Activated CD8-positive, alpha-beta T cell treated with anti-CD3 and anti-CD28 coated beads for 36 hours (primary cell): ENCODE measurements at regions not wholly inside any gene's neighbourhood (a gene's known extent, or its start where the extent isn't known, plus 50 kb on each side); places are given as distances from the start of the nearest gene placed in this dataset.

Experiments used
- ATAC-seq: fragments of 200-7000 bp; cut with Tn5 transposase; one replicate; pipeline ENCODE4 v1.10.0; 2021; ENCODE audit warnings: mild to moderate bottlenecking, moderate library complexity
- CTCF ChIA-PET: fragments of 350-600 bp; sonication (Branson Sonifier 250); formaldehyde crosslinking; loops from one replicate; lab custom pipeline; 2021; ENCODE audit warnings: antibody characterized with exemption; lab: Charles Lee
- POLR2A ChIA-PET: fragments of 350-600 bp; sonication (Branson Sonifier 250); formaldehyde crosslinking; loops from one replicate; lab custom pipeline; 2021; ENCODE audit warnings: antibody characterized with exemption; lab: Charles Lee
- DNase-seq: peaks from one replicate; pipeline ENCODE4 v3.0.0-alpha.2; 2020
- H3K27ac Mint-ChIP-seq: one replicate; pipeline ENCODE4 v1.8.0; 2021; ENCODE audit warnings: mild to moderate bottlenecking, mixed read lengths
- H3K27me3 Mint-ChIP-seq: one replicate; pipeline ENCODE4 v1.8.0; 2021; ENCODE audit warnings: mixed read lengths
- H3K36me3 Mint-ChIP-seq: one replicate; pipeline ENCODE4 v1.8.0; 2021; ENCODE audit warnings: low read depth, mixed read lengths
- H3K4me1 Mint-ChIP-seq: one replicate; pipeline ENCODE4 v1.8.0; 2021; ENCODE audit warnings: low read depth, mixed read lengths
- H3K4me3 Mint-ChIP-seq: one replicate; pipeline ENCODE4 v1.8.0; 2021; ENCODE audit warnings: mild to moderate bottlenecking, moderate library complexity, mixed read lengths
- H3K9me3 Mint-ChIP-seq: one replicate; pipeline ENCODE4 v1.8.0; 2021; ENCODE audit warnings: mixed read lengths
- CTCF ChIP-seq: fragments of 200-600 bp; IDR thresholded peaks from one replicate; pipeline ENCODE4 v1.8.0; 2022; ENCODE audit warnings: antibody characterized with exemption, mild to moderate bottlenecking
- intact Hi-C: fragments of 100-400 bp; cut with micrococcal nuclease; formaldehyde crosslinking; loops from one replicate; pipeline ENCODE4 v1.10.0; 2022

- Mint-ChIP-seq H3K4me3 (no peak overlapping the region), H3K27ac (no peak overlapping the region), H3K4me1 (peaks cover 6% of the 10 kb centered on the region), H3K36me3 (peaks cover 14% of the 10 kb centered on the region), H3K9me3 (peaks cover 20% of the 10 kb centered on the region), H3K27me3 (no peaks in the 10 kb centered on the region)
- POLR2A ChIA-PET: no interaction called here
- intact Hi-C loops: no loop called here
- DNase-seq (no peak), ATAC-seq (no peak)
- CTCF ChIA-PET: no interaction called here
- no peak for TF ChIP-seq CTCF
These were observed 190.7 kb downstream of the BCL11B start for GRCh38 chr14:99081156-99081765.

- ATAC-seq: no peak
- Mint-ChIP-seq H3K4me1 (peaks cover 3% of the 10 kb centered on the region), H3K36me3 (peaks cover 17% of the 10 kb centered on the region), H3K9me3 (peaks cover 20% of the 10 kb centered on the region), H3K4me3 (no peak overlapping the region), H3K27me3 (no peaks in the 10 kb centered on the region), H3K27ac (no peak overlapping the region)
- no peak for TF ChIP-seq CTCF
- POLR2A ChIA-PET: no interaction called here
- CTCF ChIA-PET: no interaction called here
- intact Hi-C loops: no loop called here
- no peak for DNase-seq
These were observed 190.1 kb downstream of the BCL11B start for GRCh38 chr14:99081880-99082279.

- Mint-ChIP-seq H3K4me1 (no peaks in the 10 kb centered on the region), H3K9me3 (peaks cover 10% of the 10 kb centered on the region), H3K27me3 (no peaks in the 10 kb centered on the region), H3K27ac (no peak overlapping the region), H3K36me3 (no peaks in the 10 kb centered on the region), H3K4me3 (no peak overlapping the region)
- DNase-seq: no peak
- ChIA-PET POLR2A (no interaction called here), CTCF (no interaction called here)
- no peak for ATAC-seq
- intact Hi-C loops: no loop called here
- TF ChIP-seq CTCF: no peak
These were observed 178.2 kb downstream of the BCL11B start for GRCh38 chr14:99093532-99094517.

- H3K27me3 Mint-ChIP-seq: no peaks in the 10 kb centered on the region
- H3K9me3 Mint-ChIP-seq: peaks cover 10% of the 10 kb centered on the region
- ChIA-PET CTCF (no interaction called here), POLR2A (no interaction called here)
- intact Hi-C loops: no loop called here
- H3K27ac Mint-ChIP-seq: no peak overlapping the region
- no peak for ATAC-seq
- no peaks in the 10 kb centered on the region for H3K4me1 Mint-ChIP-seq
- H3K36me3 Mint-ChIP-seq: no peaks in the 10 kb centered on the region
- TF ChIP-seq CTCF: no peak
- DNase-seq: no peak
- no peak overlapping the region for H3K4me3 Mint-ChIP-seq
These were observed 177.1 kb downstream of the BCL11B start for GRCh38 chr14:99094901-99095300.

GRCh38 chr14:99095369-99095768, 176.6 kb downstream of the BCL11B start:
- Mint-ChIP-seq H3K36me3 (no peaks in the 10 kb centered on the region), H3K27ac (no peak overlapping the region), H3K4me1 (no peaks in the 10 kb centered on the region), H3K9me3 (peaks cover 10% of the 10 kb centered on the region), H3K27me3 (no peaks in the 10 kb centered on the region), H3K4me3 (no peak overlapping the region)
- intact Hi-C loops: no loop called here
- ChIA-PET POLR2A (no interaction called here), CTCF (no interaction called here)
- no peak for ATAC-seq
- TF ChIP-seq CTCF: no peak
- no peak for DNase-seq
